ENCODE measurements at regions not wholly inside any gene's neighbourhood (a gene's known extent, or its start where the extent isn't known, plus 50 kb on each side); places are given as distances from the start of the nearest gene placed in this dataset.
"Not testable (repeated sequence)": the region's sequence is repeated elsewhere in the genome, so short reads cannot be mapped to it uniquely, and the experiment has no call there.

- DNase-seq: no peak
Measured at GRCh38 chr13:72657379-72657778, 70.0 kb downstream of the MZT1 start.

GRCh38 chr13:72656357-72656756 lies 71.1 kb downstream of the MZT1 start:
- no peak for DNase-seq

GRCh38 chr13:72653506-72653905 lies 73.9 kb downstream of the MZT1 start:
- DNase-seq: no peak

GRCh38 chr13:72652681-72653080 lies 74.7 kb downstream of the MZT1 start:
- DNase-seq: no peak

GRCh38 chr13:72651144-72651543 lies 76.3 kb downstream of the MZT1 start:
- no peak for DNase-seq

GRCh38 chr13:72650051-72650700 lies 77.3 kb downstream of the MZT1 start:
- DNase-seq: no peak

GRCh38 chr13:72648513-72649065 lies 78.8 kb downstream of the MZT1 start:
- no peak for DNase-seq

GRCh38 chr13:72647422-72647821 lies 80.0 kb downstream of the MZT1 start:
- no peak for DNase-seq

- no peak for DNase-seq
Measured at GRCh38 chr13:72645521-72645920, 81.9 kb downstream of the MZT1 start.

GRCh38 chr13:72643311-72643989 lies 84.0 kb downstream of the MZT1 start:
- peak; percentile 37 for DNase-seq

- no peak for DNase-seq
Measured at GRCh38 chr13:72639377-72639776, 88.1 kb downstream of the MZT1 start.

GRCh38 chr13:72638059-72638815 lies 89.2 kb downstream of the MZT1 start:
- no peak for DNase-seq

GRCh38 chr13:72637561-72637960 lies 89.9 kb downstream of the MZT1 start:
- DNase-seq: no peak

GRCh38 chr13:72634859-72635258 lies 92.6 kb downstream of the MZT1 start:
- DNase-seq: no peak

GRCh38 chr13:72622546-72622945 lies 104.9 kb downstream of the MZT1 start:
- DNase-seq: no peak

- no peak for DNase-seq
Measured at GRCh38 chr13:72620874-72621273, 106.6 kb downstream of the MZT1 start.

GRCh38 chr13:72617951-72618350 lies 109.5 kb downstream of the MZT1 start:
- DNase-seq: no peak

- DNase-seq: no peak
Measured at GRCh38 chr13:72617186-72617585, 110.2 kb downstream of the MZT1 start.

GRCh38 chr13:72610251-72610891 lies 117.1 kb downstream of the MZT1 start:
- not testable (repeated sequence) for DNase-seq

GRCh38 chr13:72599178-72599743 lies 128.2 kb downstream of the MZT1 start:
- no peak for DNase-seq

- no peak for DNase-seq
Measured at GRCh38 chr13:72590091-72590740, 137.2 kb downstream of the MZT1 start.

GRCh38 chr13:72586518-72586917 lies 140.9 kb downstream of the MZT1 start:
- DNase-seq: no peak
